HG03045 (cell line): ENCODE measurements at regions not wholly inside any gene's neighbourhood (a gene's known extent, or its start where the extent isn't known, plus 50 kb on each side); places are given as distances from the start of the nearest gene placed in this dataset.

Source experiments
- ATAC-seq: cut with Tn5 transposase; IDR thresholded peaks from one replicate; pipeline ENCODE4 v1.9.1; 2021; ENCODE audit warnings: mild to moderate bottlenecking, moderate library complexity; ENCODE audit not compliant: unreplicated experiment

DNA sequence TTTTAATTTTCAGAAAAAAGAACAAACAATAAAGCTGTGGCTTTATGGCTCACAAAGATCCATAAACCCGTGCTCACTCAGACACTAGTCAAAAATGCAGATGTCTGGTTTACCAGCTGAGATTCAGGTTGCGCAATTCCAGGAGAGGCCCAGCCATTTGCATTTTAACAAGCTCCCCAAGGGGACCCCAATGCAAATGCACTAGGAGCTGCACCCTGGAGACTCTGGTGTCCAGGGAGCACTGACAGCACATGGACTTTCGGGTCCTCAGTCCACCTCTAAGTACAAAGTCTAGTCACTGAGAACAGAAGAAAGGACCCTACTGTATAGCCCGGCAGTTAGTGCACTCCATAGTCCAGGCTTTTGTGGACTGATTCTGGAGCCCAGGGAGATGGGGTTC, 326.3 kb downstream of the MAF start:
- no peak for ATAC-seq

DNA sequence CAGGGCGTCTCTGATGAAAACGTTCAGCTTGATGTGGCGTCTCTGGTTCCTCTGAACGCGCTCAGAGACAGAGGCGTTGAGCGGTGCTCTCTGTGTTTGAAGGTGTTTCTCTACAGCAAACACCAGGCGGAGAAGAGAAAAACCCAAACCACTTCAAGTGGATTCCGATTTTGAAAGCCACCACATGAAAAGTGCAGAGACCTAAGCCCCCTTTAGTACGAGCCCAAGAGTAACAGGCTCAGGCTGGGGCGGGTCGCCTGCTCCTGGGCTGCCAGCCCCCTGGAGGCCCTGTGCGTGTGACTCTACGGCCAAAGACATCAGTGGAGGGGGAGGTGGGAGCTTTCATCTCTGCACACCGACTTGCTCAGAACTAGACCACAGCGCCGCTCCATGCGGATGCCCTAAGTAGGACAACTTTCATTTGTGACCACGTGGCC, 328.4 kb downstream of the MAF start:
- no peak for ATAC-seq

DNA sequence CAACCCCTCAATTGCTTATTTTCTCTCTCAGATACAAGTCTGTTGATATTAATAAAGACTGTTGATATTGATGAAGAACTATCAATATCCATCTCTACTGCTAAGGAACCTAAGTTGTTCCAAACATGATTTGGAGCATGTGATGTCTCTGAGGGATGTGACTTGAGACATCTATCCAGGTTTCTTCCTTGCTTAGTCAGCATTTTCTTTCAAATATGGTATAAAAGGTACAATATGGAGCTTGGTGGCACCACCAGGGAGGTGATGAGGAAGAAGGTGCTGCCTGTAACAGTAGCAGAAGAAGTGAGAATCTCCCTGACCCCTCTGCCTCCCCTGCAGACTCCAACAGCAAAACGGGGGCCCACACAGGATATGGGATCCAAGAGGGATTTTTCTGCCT, 329.0 kb downstream of the MAF start:
- no peak for ATAC-seq

DNA sequence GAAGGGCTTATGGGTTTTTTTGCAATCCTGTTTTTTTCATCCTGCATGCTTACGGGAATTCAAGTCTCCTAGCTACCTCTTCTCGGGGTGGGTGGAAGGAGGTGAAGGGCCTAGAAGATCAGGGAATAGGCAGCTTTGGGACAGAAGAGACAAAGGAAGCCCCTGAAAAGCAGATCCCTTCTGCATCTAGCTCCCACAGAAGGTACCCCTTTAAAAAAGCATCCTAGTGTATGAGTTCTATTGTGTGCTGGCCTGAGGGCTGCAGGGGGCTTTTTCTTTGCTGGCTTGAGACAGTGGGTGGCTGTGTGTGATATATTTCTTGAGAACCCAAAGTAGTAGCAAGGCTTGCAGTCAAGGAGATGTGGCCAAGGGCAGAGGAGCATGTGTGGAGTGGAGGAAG, 330.5 kb downstream of the MAF start:
- ATAC-seq = no peak

DNA sequence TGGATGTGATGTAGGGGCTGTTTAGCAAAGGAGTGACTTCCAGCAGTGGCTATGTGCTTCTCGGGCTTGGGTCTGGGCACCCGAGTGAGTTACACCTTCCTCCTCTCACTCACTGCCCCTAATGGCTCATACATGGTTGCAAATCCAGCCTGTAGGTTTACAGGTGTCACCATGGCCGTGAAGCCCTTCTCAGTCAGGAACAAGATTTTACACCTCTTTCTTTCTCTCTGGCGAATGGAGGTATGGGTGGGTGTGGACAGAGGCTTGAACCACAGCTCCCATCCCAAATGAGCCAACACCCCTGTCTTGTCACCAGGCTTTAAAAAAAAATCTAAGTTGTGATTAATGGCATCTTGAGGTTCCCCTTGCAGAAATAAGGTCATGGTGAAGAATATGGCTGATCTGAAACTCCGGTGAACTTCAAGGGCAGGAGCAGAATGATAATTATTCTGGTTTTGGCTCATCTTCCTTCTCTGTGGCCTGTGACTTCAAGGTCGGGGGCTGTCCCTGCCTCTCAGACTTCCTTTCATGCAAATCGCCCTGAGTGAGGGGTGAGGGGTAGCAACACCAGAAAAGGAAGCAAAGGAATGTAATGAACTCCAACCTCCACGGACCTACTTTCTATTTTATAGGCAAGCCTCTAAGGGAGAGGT, 331.2 kb downstream of the MAF start:
- ATAC-seq = peak; percentile 90

DNA sequence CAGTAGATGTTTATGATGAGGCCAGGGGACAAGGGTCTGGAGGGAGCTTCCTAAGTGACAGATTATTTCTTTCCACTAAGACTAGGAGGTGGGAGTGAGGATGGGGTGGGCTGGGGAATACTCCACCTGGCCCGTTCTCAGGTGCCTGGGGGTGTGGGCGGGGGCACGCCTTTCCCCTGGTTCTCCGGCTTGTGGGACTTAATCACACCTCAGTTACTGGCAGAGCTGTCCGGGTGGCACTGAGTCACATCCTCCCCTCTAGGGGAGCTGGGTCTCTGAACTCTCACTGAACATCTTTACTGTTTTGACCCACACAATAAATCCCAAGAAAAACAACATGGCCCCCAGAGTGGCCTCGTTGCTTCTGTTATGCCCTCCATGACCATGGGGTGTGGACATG, 332.8 kb downstream of the MAF start:
- no peak for ATAC-seq

DNA sequence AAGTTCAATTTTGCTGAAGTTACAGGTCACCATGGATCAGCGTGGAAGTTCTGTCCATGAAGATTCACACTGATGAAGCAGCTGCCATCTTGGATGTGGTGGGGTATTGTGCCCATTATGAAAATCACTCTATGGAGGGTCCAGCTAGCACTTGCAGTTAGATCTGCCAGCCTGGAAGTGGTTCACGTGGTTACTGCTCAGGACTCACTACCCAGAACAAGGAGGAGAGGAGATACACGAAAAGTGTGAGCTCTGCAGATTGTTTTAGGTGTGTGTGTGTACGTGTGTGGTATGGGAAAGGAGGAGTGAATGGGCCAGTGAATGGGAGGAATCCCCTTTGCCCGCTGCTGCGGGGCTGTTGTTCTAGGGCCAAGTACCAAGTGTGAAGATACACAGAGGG, 333.4 kb downstream of the MAF start:
- ATAC-seq = no peak

DNA sequence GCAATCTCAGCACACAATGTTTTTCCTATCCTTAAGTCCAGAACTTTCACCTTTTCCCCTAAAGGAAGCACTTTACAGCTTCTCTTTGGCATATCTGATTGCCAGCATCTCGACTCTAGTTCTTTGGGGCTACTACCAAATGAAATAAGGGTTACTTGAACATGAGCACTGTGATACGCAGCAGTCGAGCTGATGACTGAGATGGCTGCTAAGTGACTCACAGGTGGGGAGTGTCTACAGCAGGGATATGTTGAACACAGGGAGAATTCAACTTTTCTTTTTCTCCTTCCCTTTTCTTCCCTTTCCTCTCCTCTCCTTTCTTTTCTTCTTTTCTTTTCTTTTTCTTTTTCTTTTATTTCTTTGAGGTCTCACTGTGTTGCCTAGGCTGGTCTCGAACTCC, 334.8 kb downstream of the MAF start:
- no peak for ATAC-seq

DNA sequence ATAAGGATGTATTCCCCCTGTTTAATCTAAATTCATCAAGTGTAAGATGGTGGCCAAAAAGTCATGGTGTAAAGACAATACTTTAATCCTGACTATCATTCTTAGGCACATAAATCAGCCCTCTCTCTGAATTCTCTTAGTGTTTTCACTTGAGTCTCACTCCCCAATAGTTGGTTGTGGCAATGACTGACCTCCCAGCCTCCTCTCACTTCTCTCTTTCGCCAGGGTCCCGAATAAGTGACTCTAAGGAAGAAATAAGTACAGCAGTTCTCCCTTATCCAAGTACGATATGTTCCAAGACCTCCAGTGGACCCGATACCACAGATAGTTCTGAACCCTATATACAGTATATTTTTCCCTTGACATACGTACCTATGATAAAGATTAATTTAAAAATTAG, 335.3 kb downstream of the MAF start:
- no peak for ATAC-seq

DNA sequence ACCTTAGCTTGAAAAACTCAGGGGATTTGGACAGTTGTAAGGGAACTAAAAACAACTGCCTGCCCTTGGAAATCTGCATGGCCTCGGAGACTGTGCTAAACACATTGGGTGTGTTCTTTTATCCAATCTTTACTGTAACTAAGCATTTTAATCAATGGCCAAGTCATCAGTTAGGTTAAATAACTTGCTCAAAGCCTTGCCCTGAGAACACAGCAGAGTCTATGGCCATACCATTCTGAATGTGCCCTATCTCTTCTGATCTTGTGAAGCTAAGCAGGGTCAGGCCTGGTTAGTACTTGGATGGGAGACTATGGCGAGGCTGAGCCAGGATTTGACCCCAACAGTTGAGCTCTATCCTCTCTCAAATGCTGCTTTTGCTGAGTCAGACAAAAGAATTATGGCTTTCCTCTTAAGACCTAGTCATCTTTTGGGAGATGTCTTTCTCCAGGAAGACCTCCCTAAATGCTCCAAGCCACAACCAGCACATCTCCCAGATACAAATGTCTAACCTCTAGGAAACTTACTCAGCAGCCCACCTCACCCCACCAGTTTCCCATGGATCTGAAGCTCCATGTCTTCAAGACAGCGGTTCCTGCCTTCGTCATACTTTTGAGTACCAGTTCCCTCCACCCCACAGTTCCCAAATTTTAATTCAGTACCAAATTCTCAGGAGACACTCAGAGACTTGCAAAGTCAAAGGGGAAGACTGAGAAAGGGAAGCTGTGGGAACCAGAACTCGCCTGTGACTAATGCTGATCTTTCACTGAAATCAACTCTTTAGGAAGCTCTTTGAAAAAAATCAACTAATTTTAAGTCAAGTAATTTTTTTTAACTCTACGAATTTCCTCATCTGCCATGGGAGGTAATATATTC, 336.1 kb downstream of the MAF start:
- no peak for ATAC-seq

DNA sequence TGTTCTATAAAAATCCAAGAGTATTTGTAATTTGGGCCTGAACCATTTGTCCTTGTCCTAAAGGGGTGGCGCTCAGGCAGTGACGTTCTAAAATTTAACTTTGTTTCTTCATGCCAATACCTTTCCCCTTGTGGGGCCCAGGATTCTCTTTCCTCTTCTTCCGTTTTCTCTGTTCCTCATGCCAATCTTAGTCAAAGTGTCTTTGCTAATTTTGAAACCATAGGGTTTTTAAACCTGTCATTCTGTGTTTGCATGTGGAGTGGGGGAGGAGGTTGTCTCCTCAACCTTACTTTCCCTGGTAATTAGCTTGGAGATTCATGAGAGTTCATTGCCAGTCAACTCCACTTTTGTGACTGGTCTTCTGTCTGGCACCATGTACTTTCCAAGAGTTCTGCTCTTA, 337.1 kb downstream of the MAF start:
- ATAC-seq = no peak
